GM23338 (cell line): ENCODE measurements at regions not wholly inside any gene's neighbourhood (a gene's known extent, or its start where the extent isn't known, plus 50 kb on each side); places are given as distances from the start of the nearest gene placed in this dataset.

Experiments
- ATAC-seq: fragments of 200-7000 bp; cut with Tn5 transposase; 3 replicates; pipeline ENCODE4 v1.9.1; 2020
- DNase-seq: peaks from one replicate; pipeline ENCODE4 v3.0.0-alpha.2; 2015; ENCODE audit warnings: low spot score
- H2AFZ ChIP-seq: fragments of 200-600 bp; sonication (generic); 2 replicates; pipeline ENCODE4 v1.8.0; 2016; ENCODE audit warnings: antibody characterized with exemption, mild to moderate bottlenecking, moderate library complexity
- H3F3A ChIP-seq: fragments of 200-600 bp; sonication (generic); replicated peaks from 2 replicates; pipeline ENCODE4 v1.8.0; 2017; ENCODE audit warnings: antibody characterized with exemption, mixed run types, low read depth
- H3K27ac ChIP-seq: fragments of 200-600 bp; sonication (generic); 2 replicates; pipeline ENCODE4 v1.6.1; 2016; ENCODE audit warnings: low read depth
- H3K27me3 ChIP-seq: fragments of 200-600 bp; sonication (generic); 2 replicates; pipeline ENCODE4 v1.8.0; 2016; ENCODE audit warnings: mild to moderate bottlenecking, mixed run types, moderate library complexity; ENCODE audit not compliant: insufficient read depth
- H3K36me3 ChIP-seq: fragments of 200-600 bp; sonication (generic); 2 replicates; pipeline ENCODE4 v1.8.0; 2016; ENCODE audit warnings: mild to moderate bottlenecking; ENCODE audit not compliant: insufficient read depth
- H3K4me1 ChIP-seq: fragments of 200-600 bp; sonication (generic); 2 replicates; pipeline ENCODE4 v1.8.0; 2016; ENCODE audit warnings: mild to moderate bottlenecking, moderate library complexity; ENCODE audit not compliant: insufficient read depth
- H3K4me2 ChIP-seq: fragments of 200-600 bp; sonication (generic); 2 replicates; pipeline ENCODE4 v1.7.1; 2017; ENCODE audit warnings: mixed run types
- H3K4me3 ChIP-seq: fragments of 200-600 bp; sonication (generic); 2 replicates; pipeline ENCODE4 v1.6.1; 2016; ENCODE audit warnings: mixed run types
- H3K79me2 ChIP-seq: fragments of 200-600 bp; sonication (generic); replicated peaks from 2 replicates; pipeline ENCODE4 v1.8.0; 2017; ENCODE audit warnings: mild to moderate bottlenecking; ENCODE audit not compliant: insufficient read depth
- H3K9me2 ChIP-seq: fragments of 200-600 bp; sonication (generic); 2 replicates; pipeline ENCODE4 v1.8.0; 2017; ENCODE audit not compliant: insufficient read depth
- H4K20me1 ChIP-seq: fragments of 200-600 bp; sonication (generic); replicated peaks from 2 replicates; pipeline ENCODE4 v1.8.0; 2017; ENCODE audit warnings: mild to moderate bottlenecking; ENCODE audit not compliant: insufficient read depth
- H3K27ac Mint-ChIP-seq: 2 replicates; pipeline ENCODE4 v1.8.0; 2020; ENCODE audit warnings: inconsistent platforms, mild to moderate bottlenecking, moderate library complexity, mixed read lengths
- H3K27me3 Mint-ChIP-seq: 3 replicates; pipeline ENCODE4 v1.8.0; 2022; ENCODE audit warnings: low read depth, mild to moderate bottlenecking, moderate library complexity, mixed read lengths, inconsistent platforms; ENCODE audit not compliant: insufficient read depth, poor library complexity
- H3K36me3 Mint-ChIP-seq: 3 replicates; pipeline ENCODE4 v1.8.0; 2021; ENCODE audit warnings: low read depth, mild to moderate bottlenecking, inconsistent platforms, moderate library complexity, mixed read lengths
- H3K4me1 Mint-ChIP-seq: 3 replicates; pipeline ENCODE4 v1.8.0; 2020; ENCODE audit warnings: mild to moderate bottlenecking, inconsistent platforms, mixed read lengths
- H3K4me3 Mint-ChIP-seq: 3 replicates; pipeline ENCODE4 v1.8.0; 2021; ENCODE audit warnings: moderate library complexity, mild to moderate bottlenecking, inconsistent platforms, mixed read lengths
- H3K9me3 Mint-ChIP-seq: 3 replicates; pipeline ENCODE4 v1.8.0; 2020; ENCODE audit warnings: moderate library complexity, mild to moderate bottlenecking, inconsistent platforms, mixed read lengths
- CREB1 ChIP-seq: fragments of 250-450 bp; sonication (Bioruptor Pico); IDR thresholded peaks from 2 replicates; pipeline ENCODE4 v1.5.0; 2020; ENCODE audit warnings: low read depth, mild to moderate bottlenecking, moderate library complexity
- CTCF ChIP-seq, 2 experiments: fragments of 200-600 bp in 1 of 2; sonication (generic) in 1 of 2; conservative IDR thresholded peaks; 2 replicates each; pipeline versions ENCODE4 v1.5.1 to v1.6.1; 2016 to 2017; ENCODE audit warnings: antibody characterized with exemption in 2 of 2, low read depth in 2 of 2, mild to moderate bottlenecking in 2 of 2, moderate library complexity in 1 of 2
- ETS1 ChIP-seq: IDR thresholded peaks from 2 replicates; pipeline ENCODE4 v1.6.1; 2016; ENCODE audit warnings: antibody characterized with exemption
- EZH2 ChIP-seq: fragments of 200-600 bp; sonication (generic); IDR thresholded peaks from one replicate; pipeline ENCODE4 v1.8.0; 2017; ENCODE audit warnings: antibody characterized with exemption, mild to moderate bottlenecking, low read depth; ENCODE audit not compliant: unreplicated experiment
- JUNB ChIP-seq: IDR thresholded peaks from one replicate; pipeline ENCODE4 v1.6.1; 2016; ENCODE audit warnings: antibody characterized with exemption; ENCODE audit not compliant: unreplicated experiment
- NANOG ChIP-seq: IDR thresholded peaks from 2 replicates; pipeline ENCODE4 v1.6.1; 2016; ENCODE audit warnings: antibody characterized with exemption, borderline replicate concordance
- POLR2AphosphoS5 ChIP-seq: IDR thresholded peaks from 2 replicates; pipeline ENCODE4 v1.6.1; 2016; ENCODE audit warnings: antibody characterized with exemption, low read depth
- STAT1 ChIP-seq: IDR thresholded peaks from one replicate; pipeline ENCODE4 v1.6.1; 2016; ENCODE audit warnings: antibody characterized with exemption; ENCODE audit not compliant: unreplicated experiment
- ZNF462 ChIP-seq: fragments of 250-450 bp; sonication (Bioruptor Pico); IDR thresholded peaks from 2 replicates; pipeline ENCODE4 v1.5.0; 2020; ENCODE audit warnings: mild to moderate bottlenecking, moderate library complexity

GRCh38 chr17:69913616-69914015 is 161.4 kb upstream of the KCNJ16 start:
- Mint-ChIP-seq H3K4me1 (peaks cover 7% of the 10 kb centered on the region; the same call in 2 of the 3 replicates), H3K36me3 (no peaks in the 10 kb centered on the region), H3K27ac (no peak overlapping the region), H3K27me3 (peaks cover 2% of the 10 kb centered on the region), H3K4me3 (no peak overlapping the region), H3K9me3 (no peaks in the 10 kb centered on the region)
- DNase-seq (no peak), ATAC-seq (no peak)
- Histone ChIP-seq H3K79me2 (no peaks in the 10 kb centered on the region), H3K4me1 (no peaks in the 10 kb centered on the region), H4K20me1 (no peaks in the 10 kb centered on the region), H3K36me3 (no peaks in the 10 kb centered on the region), H3K27ac (no peak overlapping the region), H2AFZ (no peak overlapping the region; the same call in 1 of the 2 replicates), H3F3A (no peaks in the 10 kb centered on the region), H3K4me2 (no peak overlapping the region), H3K4me3 (no peak overlapping the region), H3K27me3 (no peaks in the 10 kb centered on the region), H3K9me2 (no peaks in the 10 kb centered on the region; the same call in 1 of the 2 replicates)
- TF ChIP-seq POLR2AphosphoS5 (no peak), CREB1 (CRISPR knock-in tag) (no peak), EZH2 (no peak), NANOG (no peak), ETS1 (no peak), ZNF462 (no peak), CTCF (conservative IDR thresholded peaks at IDR 0.05; ENCODE audit: low read depth in 2 of 2) (no peak), STAT1 (no peak), JUNB (no peak)
